Astrocyte of the cerebellum (primary cell): ENCODE measurements at regions not wholly inside any gene's neighbourhood (a gene's known extent, or its start where the extent isn't known, plus 50 kb on each side); places are given as distances from the start of the nearest gene placed in this dataset.

ENCODE experiments used
- DNase-seq: peaks from one replicate; pipeline ENCODE4 v3.0.0-alpha.2; 2011; ENCODE audit warnings: low read depth
- H3K4me3 ChIP-seq: 2 replicates; pipeline ENCODE4 v1.5.1; 2011; ENCODE audit warnings: mild to moderate bottlenecking, low read depth, low read length, moderate library complexity
- CTCF ChIP-seq: IDR thresholded peaks from 2 replicates; pipeline ENCODE4 v1.5.1; 2012; ENCODE audit warnings: low read length, low read depth, moderate library complexity, mild to moderate bottlenecking; ENCODE audit errors: missing control alignments
- in situ Hi-C: cut with HindIII; loops from 2 replicates; pipeline ENCODE4 v1.10.0; 2017; ENCODE audit warnings: low sequenced_read_pairs

- TF ChIP-seq CTCF, result no peak
- in situ Hi-C loops, result no loop called here
- H3K4me3 ChIP-seq, result no peak overlapping the region
- no peak for DNase-seq
Measured at GRCh38 chr13:58004751-58005150, 373.2 kb downstream of the PCDH17 start.

- in situ Hi-C loops, result no loop called here
- no peak for TF ChIP-seq CTCF
- H3K4me3 ChIP-seq, result no peak overlapping the region
- no peak for DNase-seq
Measured at GRCh38 chr13:58018020-58018419, 386.5 kb downstream of the PCDH17 start.

GRCh38 chr13:58018865-58019264 lies 387.3 kb downstream of the PCDH17 start:
- no peak for DNase-seq
- in situ Hi-C loops, result no loop called here
- no peak for TF ChIP-seq CTCF
- no peak overlapping the region for H3K4me3 ChIP-seq

GRCh38 chr13:58024103-58024502 lies 392.6 kb downstream of the PCDH17 start:
- no peak overlapping the region for H3K4me3 ChIP-seq
- in situ Hi-C loops, result no loop called here
- no peak for TF ChIP-seq CTCF
- DNase-seq, result no peak

DNA sequence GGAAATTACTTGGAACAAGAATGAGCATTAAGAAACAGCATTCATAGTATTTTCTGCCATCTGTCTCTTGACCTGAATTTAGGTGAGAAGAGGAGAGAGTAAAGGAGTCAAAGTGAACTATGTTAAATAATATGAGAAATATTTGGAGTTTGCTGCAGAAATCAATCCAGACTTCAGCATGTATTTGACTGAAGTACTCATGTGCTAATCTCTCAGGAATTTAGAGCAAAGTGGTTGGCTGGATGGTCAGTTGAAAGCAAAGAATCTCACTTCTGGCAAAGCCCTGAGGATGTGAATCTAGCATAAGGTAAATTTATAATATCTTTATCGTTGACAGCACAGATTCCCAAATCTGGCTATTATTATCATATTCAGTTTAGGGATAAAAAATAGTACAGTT lies 394.3 kb downstream of the PCDH17 start:
- H3K4me3 ChIP-seq, result no peak overlapping the region
- no peak for DNase-seq
- TF ChIP-seq CTCF, result no peak
- in situ Hi-C loops, result no loop called here

- no peak overlapping the region for H3K4me3 ChIP-seq
- in situ Hi-C loops, result no loop called here
- TF ChIP-seq CTCF, result no peak
- no peak for DNase-seq
Measured at GRCh38 chr13:58032676-58033460, 401.3 kb downstream of the PCDH17 start.
